ENCODE measurements at regions not wholly inside any gene's neighbourhood (a gene's known extent, or its start where the extent isn't known, plus 50 kb on each side); places are given as distances from the start of the nearest gene placed in this dataset.
"Not testable (repeated sequence)": the region's sequence is repeated elsewhere in the genome, so short reads cannot be mapped to it uniquely, and the experiment has no call there.

GRCh38 chr1:190837200-190837599, 359.5 kb upstream of the BRINP3 start:
- DNase-seq (ENCODE audit: low spot score), result not testable (repeated sequence)

- DNase-seq (ENCODE audit: low spot score), result no peak
Measured at GRCh38 chr1:190837888-190838287, 360.2 kb upstream of the BRINP3 start.

- no peak for DNase-seq (ENCODE audit: low spot score)
Measured at GRCh38 chr1:190847166-190847565, 369.5 kb upstream of the BRINP3 start.

- DNase-seq (ENCODE audit: low spot score), result no peak
Measured at GRCh38 chr1:190849346-190849745, 371.7 kb upstream of the BRINP3 start.

GRCh38 chr1:190852611-190853010, 374.9 kb upstream of the BRINP3 start:
- DNase-seq (ENCODE audit: low spot score), result no peak

GRCh38 chr1:190858140-190858539, 380.5 kb upstream of the BRINP3 start:
- DNase-seq (ENCODE audit: low spot score), result no peak

- no peak for DNase-seq (ENCODE audit: low spot score)
Measured at GRCh38 chr1:190864013-190864641, 386.5 kb upstream of the BRINP3 start.

GRCh38 chr1:190880352-190880751, 402.7 kb upstream of the BRINP3 start:
- DNase-seq (ENCODE audit: low spot score), result no peak

GRCh38 chr1:190881064-190881463, 403.4 kb upstream of the BRINP3 start:
- DNase-seq (ENCODE audit: low spot score), result no peak

GRCh38 chr1:190897233-190897632, 419.6 kb upstream of the BRINP3 start:
- DNase-seq (ENCODE audit: low spot score), result no peak

- peak; percentile 18 for DNase-seq (ENCODE audit: low spot score)
Measured at GRCh38 chr1:190904091-190904695, 426.5 kb upstream of the BRINP3 start.

GRCh38 chr1:190906206-190906725, 428.6 kb upstream of the BRINP3 start:
- no peak for DNase-seq (ENCODE audit: low spot score)

- DNase-seq (ENCODE audit: low spot score), result no peak
Measured at GRCh38 chr1:190908246-190908645, 430.6 kb upstream of the BRINP3 start.

- peak; percentile 39 for DNase-seq (ENCODE audit: low spot score)
Measured at GRCh38 chr1:190908691-190909090, 431.0 kb upstream of the BRINP3 start.

- no peak for DNase-seq (ENCODE audit: low spot score)
Measured at GRCh38 chr1:190935925-190936324, 458.3 kb upstream of the BRINP3 start.

GRCh38 chr1:190936337-190936736, 458.7 kb upstream of the BRINP3 start:
- no peak for DNase-seq (ENCODE audit: low spot score)

- DNase-seq (ENCODE audit: low spot score), result no peak
Measured at GRCh38 chr1:190940951-190941350, 463.3 kb upstream of the BRINP3 start.

GRCh38 chr1:190942475-190942874, 464.8 kb upstream of the BRINP3 start:
- DNase-seq (ENCODE audit: low spot score), result no peak

- not testable (repeated sequence) for DNase-seq (ENCODE audit: low spot score)
Measured at GRCh38 chr1:190943722-190944121, 466.1 kb upstream of the BRINP3 start.

GRCh38 chr1:190949939-190950338, 472.3 kb upstream of the BRINP3 start:
- no peak for DNase-seq (ENCODE audit: low spot score)

GRCh38 chr1:190957565-190957964, 479.9 kb upstream of the BRINP3 start:
- DNase-seq (ENCODE audit: low spot score), result no peak

- DNase-seq (ENCODE audit: low spot score), result no peak
Measured at GRCh38 chr1:190963321-190963720, 485.7 kb upstream of the BRINP3 start.

GRCh38 chr1:190975827-190976226, 498.2 kb upstream of the BRINP3 start:
- no peak for DNase-seq (ENCODE audit: low spot score)

GRCh38 chr1:191002768-191003167, 525.1 kb upstream of the BRINP3 start:
- DNase-seq (ENCODE audit: low spot score), result no peak

All from GM03348 (cell line).